ENCODE measurements at regions not wholly inside any gene's neighbourhood (a gene's known extent, or its start where the extent isn't known, plus 50 kb on each side); places are given as distances from the start of the nearest gene placed in this dataset.

DNA sequence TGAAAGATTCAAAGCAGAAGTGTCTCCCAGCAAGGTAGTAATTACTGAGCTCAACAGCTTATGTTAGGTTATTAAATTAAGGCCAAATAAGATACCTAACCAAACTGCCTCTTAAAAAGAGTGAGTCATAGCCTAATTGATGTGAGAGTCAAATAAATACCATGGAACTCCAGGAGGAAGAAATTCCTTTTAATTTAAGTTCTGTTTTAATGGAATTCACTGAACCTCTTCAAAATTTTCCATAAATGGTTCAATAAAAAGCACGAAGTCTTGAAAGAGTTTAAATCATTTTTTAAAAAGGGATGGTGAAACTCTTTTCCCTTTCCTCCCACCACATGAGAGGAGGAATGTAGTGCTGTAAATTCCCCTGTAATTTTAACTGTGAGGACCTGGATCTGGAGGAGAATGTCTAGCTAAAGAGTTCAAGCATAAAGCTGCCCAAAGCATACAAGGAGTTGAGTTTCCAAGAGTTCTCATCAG, 180.8 kb upstream of the MMADHC start:
- TF ChIP-seq, protein P1, sequence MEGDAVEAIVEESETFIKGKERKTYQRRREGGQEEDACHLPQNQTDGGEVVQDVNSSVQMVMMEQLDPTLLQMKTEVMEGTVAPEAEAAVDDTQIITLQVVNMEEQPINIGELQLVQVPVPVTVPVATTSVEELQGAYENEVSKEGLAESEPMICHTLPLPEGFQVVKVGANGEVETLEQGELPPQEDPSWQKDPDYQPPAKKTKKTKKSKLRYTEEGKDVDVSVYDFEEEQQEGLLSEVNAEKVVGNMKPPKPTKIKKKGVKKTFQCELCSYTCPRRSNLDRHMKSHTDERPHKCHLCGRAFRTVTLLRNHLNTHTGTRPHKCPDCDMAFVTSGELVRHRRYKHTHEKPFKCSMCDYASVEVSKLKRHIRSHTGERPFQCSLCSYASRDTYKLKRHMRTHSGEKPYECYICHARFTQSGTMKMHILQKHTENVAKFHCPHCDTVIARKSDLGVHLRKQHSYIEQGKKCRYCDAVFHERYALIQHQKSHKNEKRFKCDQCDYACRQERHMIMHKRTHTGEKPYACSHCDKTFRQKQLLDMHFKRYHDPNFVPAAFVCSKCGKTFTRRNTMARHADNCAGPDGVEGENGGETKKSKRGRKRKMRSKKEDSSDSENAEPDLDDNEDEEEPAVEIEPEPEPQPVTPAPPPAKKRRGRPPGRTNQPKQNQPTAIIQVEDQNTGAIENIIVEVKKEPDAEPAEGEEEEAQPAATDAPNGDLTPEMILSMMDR (IDR thresholded peaks at IDR 0.05): no peak
- Histone ChIP-seq H3K27me3 (replicated peaks; ENCODE audit: insufficient read depth) (no peaks in the 10 kb centered on the region), H3K4me3 (no peak overlapping the region), H3K9me3 (no peaks in the 10 kb centered on the region), H3K4me1 (ENCODE audit: control insufficient read depth in 1 of 2, low read depth in 2 of 2) (peaks cover 2 to 11% of the 10 kb centered on the region in 2 donors), H3K27ac (no peak overlapping the region), H3K36me3 (no peaks in the 10 kb centered on the region)
- DNase-seq (ENCODE audit: low spot score): no peak
- ATAC-seq (ENCODE audit: insufficient number of reproducible peaks, low FRiP score, low read depth): no peak

DNA sequence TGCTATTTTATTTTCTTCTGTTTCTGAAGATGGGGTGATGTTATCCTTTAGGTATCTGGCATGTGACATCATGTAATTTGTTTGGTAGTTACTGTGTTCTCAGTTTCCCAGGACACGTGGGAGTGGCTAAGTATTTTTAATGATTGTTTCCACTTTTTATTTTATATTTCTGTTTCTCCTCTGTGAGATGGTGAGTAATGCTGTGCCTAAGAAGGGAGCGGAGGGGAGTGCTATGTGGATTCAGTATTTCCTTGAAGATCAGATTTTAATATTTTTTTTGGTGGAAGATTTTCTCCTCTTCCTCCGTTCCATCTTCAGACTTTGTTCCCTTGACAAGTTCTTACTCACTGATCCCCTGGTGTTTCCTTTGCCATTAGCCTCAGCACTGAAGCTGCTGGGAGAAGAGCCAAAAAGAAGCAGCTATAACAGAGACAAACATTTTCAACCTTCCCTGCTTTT, 180.0 kb upstream of the MMADHC start:
- H3K27me3 ChIP-seq (replicated peaks; ENCODE audit: insufficient read depth): no peaks in the 10 kb centered on the region
- DNase-seq (ENCODE audit: low spot score) (no peak), ATAC-seq (ENCODE audit: insufficient number of reproducible peaks, low FRiP score, low read depth) (no peak)
- H3K27ac ChIP-seq: no peak overlapping the region
- H3K36me3 ChIP-seq: no peaks in the 10 kb centered on the region
- no peaks in the 10 kb centered on the region for H3K9me3 ChIP-seq
- TF ChIP-seq, protein P1 (IDR thresholded peaks at IDR 0.05): no peak
- peaks cover 0 to 11% of the 10 kb centered on the region in 2 donors for H3K4me1 ChIP-seq (ENCODE audit: control insufficient read depth in 1 of 2, low read depth in 2 of 2)
- no peak overlapping the region for H3K4me3 ChIP-seq

DNA sequence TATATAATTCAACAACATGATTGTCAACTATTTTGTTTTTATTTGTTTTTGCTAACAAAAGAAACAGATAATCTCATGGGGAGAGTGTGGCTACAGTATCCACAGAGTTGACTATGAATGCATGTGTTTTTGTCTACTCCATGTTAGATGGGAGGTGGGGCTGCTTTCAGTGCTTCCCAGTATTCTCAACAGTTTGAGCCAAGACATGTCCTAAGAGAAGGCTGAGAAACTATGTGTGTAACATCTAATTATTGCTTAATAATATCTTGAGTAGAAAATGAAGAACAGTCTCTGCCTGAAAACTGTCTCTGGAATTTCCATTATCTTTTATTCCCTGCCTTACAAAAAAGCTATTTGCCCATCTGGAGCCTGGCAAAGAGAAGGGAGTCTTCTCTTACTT, 178.8 kb upstream of the MMADHC start:
- H3K36me3 ChIP-seq: no peaks in the 10 kb centered on the region
- peaks cover 0 to 11% of the 10 kb centered on the region in 2 donors for H3K4me1 ChIP-seq (ENCODE audit: control insufficient read depth in 1 of 2, low read depth in 2 of 2)
- TF ChIP-seq, protein P1 (IDR thresholded peaks at IDR 0.05): no peak
- no peak overlapping the region for H3K4me3 ChIP-seq
- ATAC-seq (ENCODE audit: insufficient number of reproducible peaks, low FRiP score, low read depth) (no peak), DNase-seq (ENCODE audit: low spot score) (no peak)
- no peak overlapping the region for H3K27ac ChIP-seq
- no peaks in the 10 kb centered on the region for H3K27me3 ChIP-seq (replicated peaks; ENCODE audit: insufficient read depth)
- no peaks in the 10 kb centered on the region for H3K9me3 ChIP-seq

DNA sequence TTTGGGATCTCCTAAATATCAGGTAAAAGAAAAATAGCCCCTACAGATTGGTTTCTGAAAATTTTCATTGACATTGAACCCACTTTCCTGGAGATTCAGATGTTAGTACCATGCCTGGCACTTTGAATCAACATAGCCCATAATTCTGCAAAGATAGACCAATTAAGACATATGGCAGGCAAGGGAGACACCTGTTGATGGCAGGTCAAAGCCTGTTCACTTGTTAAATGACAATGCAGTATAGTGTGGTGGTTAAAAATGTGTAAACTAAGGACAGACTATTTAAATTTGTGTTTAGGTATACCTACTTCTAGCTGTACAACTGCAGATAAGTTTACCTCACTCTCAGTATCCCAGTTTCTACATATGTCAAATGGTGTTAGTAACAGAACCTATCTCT, 178.1 kb upstream of the MMADHC start:
- Histone ChIP-seq H3K9me3 (no peaks in the 10 kb centered on the region), H3K36me3 (no peaks in the 10 kb centered on the region), H3K27ac (no peak overlapping the region), H3K4me1 (ENCODE audit: control insufficient read depth in 1 of 2, low read depth in 2 of 2) (peaks cover 0 to 11% of the 10 kb centered on the region in 2 donors), H3K4me3 (no peak overlapping the region), H3K27me3 (replicated peaks; ENCODE audit: insufficient read depth) (no peaks in the 10 kb centered on the region)
- TF ChIP-seq, protein P1 (IDR thresholded peaks at IDR 0.05): no peak
- ATAC-seq (ENCODE audit: insufficient number of reproducible peaks, low FRiP score, low read depth) (no peak), DNase-seq (ENCODE audit: low spot score) (no peak)

DNA sequence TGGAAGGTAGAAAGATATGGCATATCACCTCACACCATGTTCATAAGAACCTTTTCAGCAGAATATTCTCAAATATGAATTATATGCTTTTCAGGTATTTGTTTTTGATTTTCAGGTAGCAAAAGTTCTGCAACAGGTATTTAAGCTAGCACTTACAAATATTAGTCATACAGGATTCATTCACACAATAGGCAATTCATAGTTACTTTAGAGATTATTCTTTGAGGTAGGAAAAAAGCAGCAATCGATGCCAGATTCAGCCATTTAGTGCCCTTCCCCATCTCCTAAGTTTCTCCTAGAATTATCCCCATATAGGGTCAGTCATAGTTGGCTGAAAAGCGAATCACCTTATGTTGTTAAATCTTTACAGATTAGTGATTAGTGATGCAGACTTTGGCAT, 177.4 kb upstream of the MMADHC start:
- peaks cover 0 to 11% of the 10 kb centered on the region in 2 donors for H3K4me1 ChIP-seq (ENCODE audit: control insufficient read depth in 1 of 2, low read depth in 2 of 2)
- H3K4me3 ChIP-seq: no peak overlapping the region
- DNase-seq (ENCODE audit: low spot score): no peak
- H3K9me3 ChIP-seq: no peaks in the 10 kb centered on the region
- H3K27ac ChIP-seq: no peak overlapping the region
- no peaks in the 10 kb centered on the region for H3K27me3 ChIP-seq (replicated peaks; ENCODE audit: insufficient read depth)
- no peak for ATAC-seq (ENCODE audit: insufficient number of reproducible peaks, low FRiP score, low read depth)
- H3K36me3 ChIP-seq: no peaks in the 10 kb centered on the region
- TF ChIP-seq, protein P1 (IDR thresholded peaks at IDR 0.05): no peak

Data from thoracic aorta (tissue), 2 donors.